ENCODE measurements at regions not wholly inside any gene's neighbourhood (a gene's known extent, or its start where the extent isn't known, plus 50 kb on each side); places are given as distances from the start of the nearest gene placed in this dataset.
A peak's percentile ranks its signal among the peaks of the same experiment; 100 is the strongest.

- TF ChIP-seq CTCF (IDR thresholded peaks at IDR 0.05; ENCODE audit: insufficient read depth, low read depth, low read length, missing control alignments) = no peak
- DNase-seq (ENCODE audit: low read depth) = no peak
- H3K4me3 ChIP-seq (ENCODE audit: low read depth, low read length) = no peak overlapping the region
These were observed 141.9 kb upstream of the GJE1 start for GRCh38 chr6:141990840-141991239.

GRCh38 chr6:141989706-141989959, 143.1 kb upstream of the GJE1 start:
- no peak overlapping the region for H3K4me3 ChIP-seq (ENCODE audit: low read depth, low read length)
- DNase-seq (ENCODE audit: low read depth) = no peak
- no peak for TF ChIP-seq CTCF (IDR thresholded peaks at IDR 0.05; ENCODE audit: insufficient read depth, low read depth, low read length, missing control alignments)

GRCh38 chr6:141988954-141989705, 143.6 kb upstream of the GJE1 start:
- peak; percentile 51 for DNase-seq (ENCODE audit: low read depth)
- TF ChIP-seq CTCF (IDR thresholded peaks at IDR 0.05; ENCODE audit: insufficient read depth, low read depth, low read length, missing control alignments) = peak; percentile 77
- no peak overlapping the region for H3K4me3 ChIP-seq (ENCODE audit: low read depth, low read length)

GRCh38 chr6:141988327-141988726, 144.4 kb upstream of the GJE1 start:
- DNase-seq (ENCODE audit: low read depth) = no peak
- H3K4me3 ChIP-seq (ENCODE audit: low read depth, low read length) = no peak overlapping the region
- no peak for TF ChIP-seq CTCF (IDR thresholded peaks at IDR 0.05; ENCODE audit: insufficient read depth, low read depth, low read length, missing control alignments)

GRCh38 chr6:141986457-141986856, 146.3 kb upstream of the GJE1 start:
- TF ChIP-seq CTCF (IDR thresholded peaks at IDR 0.05; ENCODE audit: insufficient read depth, low read depth, low read length, missing control alignments) = no peak
- H3K4me3 ChIP-seq (ENCODE audit: low read depth, low read length) = no peak overlapping the region
- DNase-seq (ENCODE audit: low read depth) = no peak

- TF ChIP-seq CTCF (IDR thresholded peaks at IDR 0.05; ENCODE audit: insufficient read depth, low read depth, low read length, missing control alignments) = no peak
- DNase-seq (ENCODE audit: low read depth) = no peak
- H3K4me3 ChIP-seq (ENCODE audit: low read depth, low read length) = no peak overlapping the region
These were observed 151.5 kb upstream of the GJE1 start for GRCh38 chr6:141981190-141981589.

GRCh38 chr6:141977782-141978181, 154.9 kb upstream of the GJE1 start:
- no peak for TF ChIP-seq CTCF (IDR thresholded peaks at IDR 0.05; ENCODE audit: insufficient read depth, low read depth, low read length, missing control alignments)

More at GRCh38 chr6:141977782-141978181, 154.9 kb upstream of the GJE1 start:
- no peak for DNase-seq (ENCODE audit: low read depth)
- no peak overlapping the region for H3K4me3 ChIP-seq (ENCODE audit: low read depth, low read length)

Data from GM12865 (cell line).